ENCODE measurements at regions not wholly inside any gene's neighbourhood (a gene's known extent, or its start where the extent isn't known, plus 50 kb on each side); places are given as distances from the start of the nearest gene placed in this dataset.

DNA sequence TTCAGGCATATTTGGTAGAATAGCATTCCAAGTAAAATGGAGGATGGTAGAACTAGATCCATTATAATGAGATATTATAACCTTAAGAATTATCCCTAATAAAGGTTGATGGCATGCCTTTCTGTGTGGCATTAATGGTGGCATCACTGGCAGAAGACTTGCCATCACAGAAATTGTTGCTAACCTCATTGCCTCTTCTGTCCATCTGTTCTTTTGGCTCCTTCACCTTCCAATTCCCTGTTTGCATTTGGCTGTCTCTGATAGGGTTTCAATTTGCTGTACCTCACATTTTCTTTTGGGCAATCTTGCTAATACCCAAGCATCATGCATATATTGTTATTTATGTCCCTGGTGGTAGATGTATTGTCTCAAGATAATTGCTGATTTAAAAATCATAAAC, 98.9 kb downstream of the SMPDL3A start:
- TF ChIP-seq POLR2A (IDR thresholded peaks at IDR 0.05): no peak
- TF ChIP-seq, protein P1, sequence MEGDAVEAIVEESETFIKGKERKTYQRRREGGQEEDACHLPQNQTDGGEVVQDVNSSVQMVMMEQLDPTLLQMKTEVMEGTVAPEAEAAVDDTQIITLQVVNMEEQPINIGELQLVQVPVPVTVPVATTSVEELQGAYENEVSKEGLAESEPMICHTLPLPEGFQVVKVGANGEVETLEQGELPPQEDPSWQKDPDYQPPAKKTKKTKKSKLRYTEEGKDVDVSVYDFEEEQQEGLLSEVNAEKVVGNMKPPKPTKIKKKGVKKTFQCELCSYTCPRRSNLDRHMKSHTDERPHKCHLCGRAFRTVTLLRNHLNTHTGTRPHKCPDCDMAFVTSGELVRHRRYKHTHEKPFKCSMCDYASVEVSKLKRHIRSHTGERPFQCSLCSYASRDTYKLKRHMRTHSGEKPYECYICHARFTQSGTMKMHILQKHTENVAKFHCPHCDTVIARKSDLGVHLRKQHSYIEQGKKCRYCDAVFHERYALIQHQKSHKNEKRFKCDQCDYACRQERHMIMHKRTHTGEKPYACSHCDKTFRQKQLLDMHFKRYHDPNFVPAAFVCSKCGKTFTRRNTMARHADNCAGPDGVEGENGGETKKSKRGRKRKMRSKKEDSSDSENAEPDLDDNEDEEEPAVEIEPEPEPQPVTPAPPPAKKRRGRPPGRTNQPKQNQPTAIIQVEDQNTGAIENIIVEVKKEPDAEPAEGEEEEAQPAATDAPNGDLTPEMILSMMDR (IDR thresholded peaks at IDR 0.05): no peak
